Neuronal stem cell (in vitro differentiated cells): ENCODE measurements at regions not wholly inside any gene's neighbourhood (a gene's known extent, or its start where the extent isn't known, plus 50 kb on each side); places are given as distances from the start of the nearest gene placed in this dataset.

Source experiments
- DNase-seq: peaks from one replicate; pipeline ENCODE4 v3.0.0-alpha.2; 2013; ENCODE audit warnings: low spot score
- H2AFZ ChIP-seq: one replicate; pipeline ENCODE4 v1.6.1; 2013; ENCODE audit warnings: mild to moderate bottlenecking, low read length, inconsistent platforms
- H2AK5ac ChIP-seq: 2 replicates; pipeline ENCODE4 v1.6.1; 2013; ENCODE audit warnings: low read depth, mild to moderate bottlenecking, inconsistent platforms, low read length, moderate library complexity, mixed read lengths
- H2BK120ac ChIP-seq: 2 replicates; pipeline ENCODE4 v1.6.1; 2013; ENCODE audit warnings: low read depth, mild to moderate bottlenecking, inconsistent platforms, low read length, moderate library complexity, mixed read lengths
- H2BK12ac ChIP-seq: one replicate; pipeline ENCODE4 v1.6.1; 2013; ENCODE audit warnings: low read length, inconsistent platforms
- H2BK15ac ChIP-seq: 2 replicates; pipeline ENCODE4 v1.6.1; 2013; ENCODE audit warnings: mild to moderate bottlenecking, low read length, inconsistent platforms, mixed read lengths
- H2BK5ac ChIP-seq: one replicate; pipeline ENCODE4 v1.6.1; 2013; ENCODE audit warnings: inconsistent platforms, mild to moderate bottlenecking, low read length, moderate library complexity
- H3K14ac ChIP-seq: one replicate; pipeline ENCODE4 v1.6.1; 2013; ENCODE audit warnings: low read length, inconsistent platforms
- H3K18ac ChIP-seq: 2 replicates; pipeline ENCODE4 v1.6.1; 2013; ENCODE audit warnings: low read length, inconsistent platforms
- H3K23ac ChIP-seq: 2 replicates; pipeline ENCODE4 v1.6.1; 2013; ENCODE audit warnings: low read depth, mild to moderate bottlenecking, mixed read lengths, low read length, inconsistent platforms; ENCODE audit not compliant: poor library complexity
- H3K27ac ChIP-seq: replicated peaks from 3 replicates; pipeline ENCODE4 v1.5.1; 2013; ENCODE audit warnings: low read length, inconsistent platforms
- H3K27me3 ChIP-seq, 3 experiments: 2 replicates each; pipeline ENCODE4 v1.6.1; 2013; ENCODE audit warnings: low read length in 3 of 3, mild to moderate bottlenecking in 2 of 3, inconsistent platforms in 1 of 3, low read depth in 1 of 3, mixed read lengths in 1 of 3, moderate library complexity in 1 of 3; ENCODE audit not compliant: control insufficient read depth in 3 of 3, insufficient read depth in 3 of 3
- H3K36me3 ChIP-seq, 2 donors: replicated peaks in 1 of 2; 2 replicates each; pipeline ENCODE4 v1.6.1; 2013; ENCODE audit warnings: low read length in 2 of 2; ENCODE audit not compliant: control insufficient read depth in 2 of 2, insufficient read depth in 2 of 2
- H3K4ac ChIP-seq: 2 replicates; pipeline ENCODE4 v1.6.1; 2013; ENCODE audit warnings: inconsistent platforms, mild to moderate bottlenecking, low read length, moderate library complexity
- H3K4me1 ChIP-seq, 2 donors: 1 replicate in 1 of 2; 2 replicates in 1 of 2; pipeline ENCODE4 v1.6.1; 2013; ENCODE audit warnings: low read length in 2 of 2, low read depth in 1 of 2; ENCODE audit not compliant: control insufficient read depth in 2 of 2, insufficient read depth in 1 of 2
- H3K4me2 ChIP-seq: one replicate; pipeline ENCODE4 v1.6.1; 2013; ENCODE audit warnings: mild to moderate bottlenecking, low read length, inconsistent platforms; ENCODE audit not compliant: insufficient read depth, poor library complexity, severe bottlenecking
- H3K4me3 ChIP-seq, 2 donors: 2 replicates each; pipeline ENCODE4 v1.5.1; 2013; ENCODE audit warnings: low read length in 2 of 2, mild to moderate bottlenecking in 2 of 2, inconsistent platforms in 1 of 2, moderate library complexity in 1 of 2
- H3K79me1 ChIP-seq: one replicate; pipeline ENCODE4 v1.6.1; 2013; ENCODE audit warnings: low read depth, mild to moderate bottlenecking, inconsistent platforms, low read length, moderate library complexity
- H3K9ac ChIP-seq: one replicate; pipeline ENCODE4 v1.6.1; 2013; ENCODE audit warnings: mild to moderate bottlenecking, low read depth, low read length, inconsistent platforms; ENCODE audit not compliant: poor library complexity
- H3K9me3 ChIP-seq, 2 donors: replicated peaks in 1 of 2; 2 replicates each; pipeline versions ENCODE3 to v1.6.1; 2013; ENCODE audit warnings: low read length in 2 of 2, mild to moderate bottlenecking in 2 of 2, inconsistent platforms in 1 of 2, low read depth in 1 of 2, mixed read lengths in 1 of 2, moderate library complexity in 1 of 2; ENCODE audit not compliant: control insufficient read depth in 2 of 2, insufficient read depth in 1 of 2
- H4K8ac ChIP-seq: one replicate; pipeline ENCODE4 v1.6.1; 2013; ENCODE audit warnings: low read depth, mild to moderate bottlenecking, inconsistent platforms, low read length, moderate library complexity
- H4K91ac ChIP-seq: one replicate; pipeline ENCODE4 v1.6.1; 2013; ENCODE audit warnings: low read length, low read depth, mild to moderate bottlenecking, inconsistent platforms; ENCODE audit not compliant: poor library complexity
- WGBS, 2 donors: extraction: QIAGEN DNeasy Blood & Tissue Kit; methylation state at CpG; one replicate each; pipeline ENCODE4 v1.1.7; 2013; ENCODE audit warnings: missing lambda C conversion rate in 2 of 2, mixed read lengths in 1 of 2; ENCODE audit not compliant: insufficient read length in 2 of 2, insufficient replicate concordance in 1 of 2; ENCODE audit errors: extremely low coverage in 2 of 2; 5-methylcytosine and 5-hydroxymethylcytosine counted together

- Histone ChIP-seq H3K9me3 (no peaks in the 10 kb centered on the region), H2BK15ac (no peak overlapping the region), H3K18ac (peak overlapping the region; percentile 68), H2AK5ac (peak overlapping the region; percentile 33), H4K8ac (no peak overlapping the region), H3K27me3 (peaks cover 0 to 27% (median 0%) of the 10 kb centered on the region in 3 experiments), H3K4ac (no peak overlapping the region), H3K27ac (no peak overlapping the region), H2AFZ (no peak overlapping the region), H3K23ac (peak overlapping the region; percentile 65), H4K91ac (no peak overlapping the region), H3K4me1 (peaks cover 0 to 5% of the 10 kb centered on the region in 2 donors), H3K14ac (no peak overlapping the region), H3K36me3 (no peaks in the 10 kb centered on the region), H3K9ac (no peak overlapping the region), H3K4me3 (no peak overlapping the region), H3K79me1 (no peaks in the 10 kb centered on the region), H2BK12ac (no peak overlapping the region), H2BK5ac (no peak overlapping the region), H3K4me2 (no peak overlapping the region), H2BK120ac (no peak overlapping the region)
- no peak for DNase-seq
- no CpG with 5 or more reads among the region's 11 CpGs for WGBS, 2 donors
Measured at GRCh38 chr11:119886667-119887230, 157.7 kb upstream of the NECTIN1 start.

GRCh38 chr11:119885861-119886567 lies 157.0 kb upstream of the NECTIN1 start:
- H4K91ac ChIP-seq: no peak overlapping the region
- H3K4me1 ChIP-seq: peaks cover 0 to 2% of the 10 kb centered on the region in 2 donors
- no peak overlapping the region for H3K27ac ChIP-seq
- peak overlapping the region; percentile 4 for H3K23ac ChIP-seq
- H3K14ac ChIP-seq: no peak overlapping the region
- no peak overlapping the region for H4K8ac ChIP-seq
- H2BK15ac ChIP-seq: no peak overlapping the region
- no peaks in the 10 kb centered on the region for H3K36me3 ChIP-seq
- H3K9me3 ChIP-seq: no peaks in the 10 kb centered on the region
- no peak overlapping the region for H3K9ac ChIP-seq
- H2AFZ ChIP-seq: no peak overlapping the region
- no peak overlapping the region for H2BK120ac ChIP-seq
- H3K4me2 ChIP-seq: no peak overlapping the region
- H2AK5ac ChIP-seq: no peak overlapping the region
- H3K79me1 ChIP-seq: no peaks in the 10 kb centered on the region
- H2BK5ac ChIP-seq: peak overlapping the region; percentile 58
- DNase-seq: no peak
- H3K4ac ChIP-seq: no peak overlapping the region
- no peak overlapping the region for H3K4me3 ChIP-seq
- H3K27me3 ChIP-seq: peaks cover 0 to 19% (median 0%) of the 10 kb centered on the region in 3 experiments
- H3K18ac ChIP-seq: no peak overlapping the region
- WGBS, 2 donors: no CpG with 5 or more reads among the region's 5 CpGs
- no peak overlapping the region for H2BK12ac ChIP-seq

GRCh38 chr11:119885067-119885466 lies 156.1 kb upstream of the NECTIN1 start:
- Histone ChIP-seq H3K23ac (no peak overlapping the region), H3K4me2 (no peak overlapping the region), H2BK15ac (no peak overlapping the region), H3K4ac (no peak overlapping the region), H3K36me3 (no peaks in the 10 kb centered on the region), H3K4me3 (no peak overlapping the region), H3K4me1 (peaks cover 0 to 6% of the 10 kb centered on the region in 2 donors), H2AFZ (no peak overlapping the region), H4K91ac (no peak overlapping the region), H2BK12ac (no peak overlapping the region), H3K9ac (no peak overlapping the region), H3K27me3 (peaks cover 0 to 14% (median 0%) of the 10 kb centered on the region in 3 experiments), H3K9me3 (no peaks in the 10 kb centered on the region), H3K18ac (no peak overlapping the region), H2AK5ac (no peak overlapping the region), H2BK5ac (no peak overlapping the region), H3K27ac (no peak overlapping the region), H2BK120ac (no peak overlapping the region), H4K8ac (no peak overlapping the region), H3K79me1 (no peaks in the 10 kb centered on the region), H3K14ac (no peak overlapping the region)
- DNase-seq: no peak
- no CpG with 5 or more reads among the region's 5 CpGs for WGBS, 2 donors

- H2BK15ac ChIP-seq: no peak overlapping the region
- no CpG with 5 or more reads among the region's 4 CpGs for WGBS, 2 donors
Measured at GRCh38 chr11:119882316-119882715, 153.3 kb upstream of the NECTIN1 start.

More at GRCh38 chr11:119882316-119882715, 153.3 kb upstream of the NECTIN1 start:
- H3K9ac ChIP-seq: no peak overlapping the region
- H2AK5ac ChIP-seq: no peak overlapping the region
- H3K9me3 ChIP-seq: no peaks in the 10 kb centered on the region
- H3K18ac ChIP-seq: no peak overlapping the region
- no peak overlapping the region for H3K4me2 ChIP-seq
- no peak overlapping the region for H2BK12ac ChIP-seq
- no peak overlapping the region for H2BK120ac ChIP-seq
- no peak overlapping the region for H3K27ac ChIP-seq
- H2AFZ ChIP-seq: no peak overlapping the region
- H3K4me3 ChIP-seq: no peak overlapping the region
- no peak for DNase-seq
- H4K91ac ChIP-seq: no peak overlapping the region
- H4K8ac ChIP-seq: no peak overlapping the region
- H3K79me1 ChIP-seq: no peaks in the 10 kb centered on the region
- H3K36me3 ChIP-seq: no peaks in the 10 kb centered on the region
- H3K4me1 ChIP-seq: peaks cover 0 to 8% of the 10 kb centered on the region in 2 donors
- no peak overlapping the region for H3K4ac ChIP-seq
- peaks cover 0 to 7% (median 0%) of the 10 kb centered on the region in 3 experiments for H3K27me3 ChIP-seq
- H2BK5ac ChIP-seq: no peak overlapping the region
- H3K14ac ChIP-seq: no peak overlapping the region
- no peak overlapping the region for H3K23ac ChIP-seq
